GM12875 (cell line): ENCODE measurements at regions not wholly inside any gene's neighbourhood (a gene's known extent, or its start where the extent isn't known, plus 50 kb on each side); places are given as distances from the start of the nearest gene placed in this dataset.
"Not testable (repeated sequence)": the region's sequence is repeated elsewhere in the genome, so short reads cannot be mapped to it uniquely, and the experiment has no call there.

Experiments
- H3K4me3 ChIP-seq: one replicate; pipeline ENCODE4 v1.5.1; 2011; ENCODE audit warnings: low read depth, low read length, control low read depth
- CTCF ChIP-seq: IDR thresholded peaks from 2 replicates; pipeline ENCODE4 v1.5.1; 2011; ENCODE audit warnings: low read depth, mild to moderate bottlenecking, control low read depth, inconsistent platforms, low read length, moderate library complexity, borderline replicate concordance; ENCODE audit not compliant: insufficient read depth

GRCh38 chr13:54593504-54593903 lies 1564.9 kb downstream of the OLFM4 start:
- no peak for TF ChIP-seq CTCF
- H3K4me3 ChIP-seq: no peak overlapping the region

- no peak for TF ChIP-seq CTCF
- no peak overlapping the region for H3K4me3 ChIP-seq
Observed at GRCh38 chr13:54597540-54598088, 1569.0 kb downstream of the OLFM4 start.

GRCh38 chr13:54599413-54599812 lies 1570.8 kb downstream of the OLFM4 start:
- TF ChIP-seq CTCF: no peak
- H3K4me3 ChIP-seq: no peak overlapping the region

GRCh38 chr13:54606944-54607343 lies 1578.3 kb downstream of the OLFM4 start:
- H3K4me3 ChIP-seq: no peak overlapping the region
- TF ChIP-seq CTCF: no peak

GRCh38 chr13:54607421-54607820 lies 1578.8 kb downstream of the OLFM4 start:
- TF ChIP-seq CTCF: no peak
- H3K4me3 ChIP-seq: no peak overlapping the region

GRCh38 chr13:54611390-54611789 lies 1582.8 kb downstream of the OLFM4 start:
- H3K4me3 ChIP-seq: no peak overlapping the region
- TF ChIP-seq CTCF: no peak

GRCh38 chr13:54614726-54615125 lies 1586.1 kb downstream of the OLFM4 start:
- no peak for TF ChIP-seq CTCF

GRCh38 chr13:54626504-54626903 lies 1597.9 kb downstream of the OLFM4 start:
- not testable (repeated sequence) for H3K4me3 ChIP-seq

More at GRCh38 chr13:54614726-54615125, 1586.1 kb downstream of the OLFM4 start:
- H3K4me3 ChIP-seq: no peak overlapping the region
